H1 (cell line): ENCODE measurements at regions not wholly inside any gene's neighbourhood (a gene's known extent, or its start where the extent isn't known, plus 50 kb on each side); places are given as distances from the start of the nearest gene placed in this dataset.

Experiments used
- CEBPB ChIP-seq: IDR thresholded peaks from 2 replicates; pipeline ENCODE4 v1.6.1; 2012; ENCODE audit warnings: low read depth, low read length
- CHD7 ChIP-seq: fragments of 300-600 bp; sonication (generic); IDR thresholded peaks from 2 replicates; pipeline ENCODE4 v1.7.1; 2012; ENCODE audit warnings: low read length, moderate library complexity, mild to moderate bottlenecking, inconsistent platforms; ENCODE audit not compliant: insufficient replicate concordance

GRCh38 chr6:85050149-85050548 lies 285.8 kb upstream of the TBX18 start (continued):
- TF ChIP-seq CHD7 (no peak), CEBPB (no peak)
